Activated CD4-positive, alpha-beta T cell treated with anti-CD3 and anti-CD28 coated beads, Interleukin-2, amount 50 U/mL, for 1 hour (primary cell): ENCODE measurements at regions not wholly inside any gene's neighbourhood (a gene's known extent, or its start where the extent isn't known, plus 50 kb on each side); places are given as distances from the start of the nearest gene placed in this dataset.
"Not testable (repeated sequence)": the region's sequence is repeated elsewhere in the genome, so short reads cannot be mapped to it uniquely, and the experiment has no call there.

Source experiments
- DNase-seq: peaks from one replicate; pipeline ENCODE4 v3.0.0-alpha.2; 2020

DNA sequence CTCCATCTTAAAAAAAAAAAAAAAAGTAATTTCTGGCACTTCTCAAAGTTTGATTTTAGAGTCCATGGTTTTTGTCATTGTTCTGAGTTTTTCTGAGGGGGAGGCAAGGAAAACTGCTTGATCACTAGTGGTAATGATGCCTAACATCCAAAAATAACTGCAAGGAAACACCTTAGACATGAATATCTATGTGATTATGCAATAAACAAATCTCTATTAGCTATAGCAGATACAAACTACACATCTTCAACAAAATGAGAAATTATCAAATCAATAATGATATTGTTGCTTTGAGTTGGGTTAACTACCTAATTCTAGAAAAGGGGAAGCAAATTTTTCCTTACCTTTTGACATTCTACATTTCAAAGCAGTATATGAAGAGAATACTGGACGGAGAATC is 230.9 kb upstream of the JARID2 start:
- DNase-seq: no peak

DNA sequence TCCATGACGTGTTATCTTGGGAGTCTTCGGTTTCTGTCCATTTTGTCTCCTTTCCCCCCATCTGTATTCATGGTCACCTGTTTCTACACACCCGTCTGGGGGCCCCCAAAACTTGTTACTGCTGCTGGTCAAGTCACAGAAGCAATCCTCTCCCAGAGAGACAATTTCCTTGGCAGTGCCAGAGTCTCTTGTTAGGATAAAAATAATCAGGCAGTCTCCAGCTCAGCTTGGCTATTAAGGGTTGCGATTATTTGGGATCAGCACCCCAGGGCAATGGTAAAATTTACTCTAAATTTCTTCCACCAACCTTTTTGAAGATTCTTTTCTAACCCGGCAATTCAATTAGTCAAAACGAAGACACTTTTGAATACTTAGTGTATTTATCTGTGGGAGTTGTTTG is 229.1 kb upstream of the JARID2 start:
- DNase-seq: no peak

DNA sequence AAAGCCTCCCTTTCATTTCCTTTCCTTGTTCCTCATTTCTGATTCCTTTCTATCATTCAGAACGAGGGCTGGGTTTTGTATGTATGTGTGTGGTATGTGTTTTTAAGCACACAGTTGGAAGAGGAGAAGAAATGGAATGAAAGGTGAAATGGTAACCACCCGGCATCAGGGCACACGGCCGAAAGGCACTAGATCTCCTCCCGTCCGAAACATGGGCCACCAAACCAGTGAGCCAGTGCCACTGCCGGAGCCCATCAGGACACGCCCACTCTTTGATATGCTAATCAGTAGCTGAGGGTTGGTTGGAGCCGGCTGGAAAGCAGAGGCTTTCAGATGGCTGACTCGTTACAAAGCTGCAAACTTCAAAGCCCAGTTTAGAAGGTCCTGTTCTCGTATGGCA is 228.6 kb upstream of the JARID2 start:
- no peak for DNase-seq

DNA sequence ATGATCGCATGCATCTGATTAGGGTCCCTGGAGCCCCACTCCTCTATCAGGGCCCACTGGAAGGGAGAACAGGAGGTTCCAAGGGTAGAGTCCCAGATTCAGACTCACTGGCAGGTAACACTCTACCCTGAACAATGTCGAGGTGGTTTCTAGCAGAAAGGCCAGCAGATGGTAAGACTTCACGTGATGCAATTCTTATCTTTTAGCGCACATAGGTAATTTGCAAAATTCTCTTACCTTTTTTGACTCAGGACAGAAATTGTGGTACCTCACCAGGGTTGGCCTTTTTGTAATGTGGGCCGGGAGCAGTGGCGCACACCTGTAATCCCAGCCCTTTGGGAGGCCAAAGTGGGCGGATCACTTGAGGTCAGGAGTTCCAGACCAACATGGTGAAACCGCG is 228.1 kb upstream of the JARID2 start:
- DNase-seq: no peak

DNA sequence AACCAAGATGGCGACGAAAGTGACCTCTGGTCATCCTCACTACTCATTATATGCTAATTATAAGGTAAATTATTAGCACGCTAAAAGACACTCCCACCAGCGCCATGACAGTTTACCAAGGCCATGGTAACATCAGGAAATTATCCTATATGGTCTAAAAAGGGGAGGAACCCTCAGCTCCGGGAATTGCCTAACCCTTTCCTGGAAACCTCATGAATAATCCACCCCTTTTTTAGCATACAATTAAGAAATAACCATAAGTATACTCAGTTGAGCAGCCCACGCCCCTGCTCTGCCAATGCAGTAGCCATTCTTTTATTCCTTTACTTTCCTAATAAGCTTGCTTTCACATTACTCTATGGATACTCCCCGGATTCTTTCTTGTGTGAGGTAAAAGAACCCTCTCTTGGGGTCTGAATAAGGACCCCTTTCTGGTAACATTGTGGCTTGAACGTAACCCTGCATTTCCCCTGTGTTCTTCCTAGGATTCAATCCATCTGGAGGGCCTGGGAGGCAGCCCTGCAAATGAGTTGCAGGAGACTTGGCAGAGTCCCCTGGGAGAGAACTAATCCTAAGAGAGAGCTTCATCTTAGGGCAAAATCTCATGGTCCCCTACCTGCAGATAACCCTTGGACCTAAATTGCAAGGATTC is 225.6 kb upstream of the JARID2 start:
- no peak for DNase-seq

DNA sequence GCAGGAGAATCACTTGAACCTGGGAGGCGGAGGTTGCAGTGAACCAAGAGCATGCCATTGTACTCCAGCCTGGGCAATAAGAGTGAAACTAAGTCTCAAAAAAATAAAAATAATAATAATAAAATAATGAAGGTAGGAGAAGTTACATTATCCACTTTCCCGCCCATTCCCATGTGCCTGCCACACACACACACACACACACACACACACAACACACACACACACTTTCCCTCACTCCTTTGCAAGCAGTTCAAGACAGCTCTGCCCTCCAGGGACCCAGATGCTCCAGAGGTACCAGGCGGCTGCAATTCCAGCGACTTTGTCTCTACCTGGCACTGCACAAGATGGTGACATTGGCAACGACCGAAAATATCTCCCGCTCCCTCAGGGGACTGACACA is 224.8 kb upstream of the JARID2 start:
- no peak for DNase-seq

DNA sequence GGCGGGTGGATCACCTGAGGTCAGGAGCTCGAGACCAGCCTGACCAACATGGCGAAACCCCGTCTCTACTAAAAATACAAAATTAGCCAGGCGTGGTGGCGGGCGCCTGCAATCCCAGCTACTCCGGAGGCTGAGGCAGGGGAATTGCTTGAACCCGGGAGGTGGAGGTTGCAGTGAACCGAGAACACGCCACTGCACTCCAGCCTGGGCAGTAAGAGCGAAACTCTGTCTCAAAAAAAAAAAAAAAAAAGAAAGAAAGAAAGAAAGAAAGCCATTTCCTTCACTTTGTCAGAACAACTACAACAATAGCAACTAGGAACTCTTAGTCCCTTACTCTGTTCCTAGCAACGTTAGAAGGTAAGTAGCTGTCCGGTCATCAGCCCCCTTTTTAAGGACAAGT is 222.9 kb upstream of the JARID2 start:
- not testable (repeated sequence) for DNase-seq

DNA sequence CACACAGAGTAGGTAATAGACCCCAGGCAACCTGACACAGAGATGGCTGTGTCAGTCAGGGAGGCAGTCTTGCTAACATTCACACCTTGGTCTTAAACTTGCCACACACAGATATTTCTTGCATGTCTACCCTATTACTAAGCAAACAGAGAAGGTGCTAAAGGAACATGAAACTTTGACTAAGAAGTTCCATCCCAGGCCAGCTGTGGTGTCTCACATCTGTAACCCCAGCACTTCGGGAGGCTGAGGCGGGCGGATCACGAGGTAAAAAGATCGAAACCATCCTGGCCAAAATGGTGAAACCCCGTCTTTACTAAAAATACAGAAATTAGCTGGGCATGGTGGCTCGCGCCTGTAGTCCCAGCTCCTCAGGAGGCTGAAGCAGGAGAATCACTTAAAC is 222.4 kb upstream of the JARID2 start:
- DNase-seq: no peak

DNA sequence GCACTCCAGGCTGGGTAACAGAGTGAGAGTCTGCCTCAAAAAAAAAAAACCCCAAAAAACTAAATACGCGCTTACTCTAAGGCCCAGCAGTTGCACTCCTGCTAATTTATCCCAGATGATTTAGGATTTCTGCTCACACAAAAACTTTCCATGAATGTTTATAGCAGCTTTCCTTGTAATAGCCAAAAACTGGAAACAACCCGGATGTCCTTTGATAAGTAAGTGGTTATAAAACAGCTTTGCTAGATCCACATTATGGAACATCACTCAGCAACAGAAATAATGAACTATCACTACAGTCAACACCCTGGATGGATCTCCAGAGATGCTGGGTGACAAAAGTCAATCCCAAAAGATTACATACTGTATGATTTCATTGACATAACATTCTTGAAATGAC is 220.4 kb upstream of the JARID2 start:
- DNase-seq: no peak

DNA sequence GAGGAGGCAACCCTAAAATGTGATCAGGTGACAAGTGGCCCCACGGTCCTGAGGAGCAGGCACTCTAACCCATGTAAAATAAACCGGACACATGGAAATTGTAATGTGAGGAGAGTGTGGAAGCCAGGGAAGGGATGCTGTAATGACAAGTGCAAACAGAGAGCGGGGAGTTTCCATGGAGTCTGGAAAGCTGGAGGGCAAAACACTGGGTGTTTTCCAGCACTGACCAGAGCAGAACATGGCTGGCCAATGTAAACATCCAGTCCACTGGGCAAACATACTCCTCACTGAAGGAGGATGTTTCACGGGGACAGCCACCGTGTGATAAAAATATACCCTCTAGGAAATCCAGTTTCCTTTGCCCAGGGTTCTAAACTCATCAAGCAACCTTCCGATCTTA is 219.0 kb upstream of the JARID2 start:
- no peak for DNase-seq

DNA sequence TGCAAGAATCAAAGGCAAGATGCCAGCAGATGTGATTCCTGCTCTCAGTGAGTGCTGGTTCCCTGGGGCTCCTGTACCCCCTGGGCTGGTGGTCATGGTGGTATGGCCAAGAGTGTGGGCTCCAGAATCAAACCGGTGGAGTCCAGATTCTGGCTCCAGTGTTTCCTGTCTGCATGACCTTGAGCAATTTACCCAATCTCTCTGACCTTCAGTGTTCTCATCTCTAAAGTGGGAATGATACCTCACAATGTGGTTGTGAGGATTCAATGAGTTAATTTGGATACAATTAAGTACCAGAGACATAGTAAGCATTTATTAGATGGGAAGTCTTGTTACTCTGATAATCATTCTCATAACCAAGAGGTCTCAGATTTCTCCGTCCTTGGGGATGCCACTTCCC is 218.4 kb upstream of the JARID2 start:
- no peak for DNase-seq

DNA sequence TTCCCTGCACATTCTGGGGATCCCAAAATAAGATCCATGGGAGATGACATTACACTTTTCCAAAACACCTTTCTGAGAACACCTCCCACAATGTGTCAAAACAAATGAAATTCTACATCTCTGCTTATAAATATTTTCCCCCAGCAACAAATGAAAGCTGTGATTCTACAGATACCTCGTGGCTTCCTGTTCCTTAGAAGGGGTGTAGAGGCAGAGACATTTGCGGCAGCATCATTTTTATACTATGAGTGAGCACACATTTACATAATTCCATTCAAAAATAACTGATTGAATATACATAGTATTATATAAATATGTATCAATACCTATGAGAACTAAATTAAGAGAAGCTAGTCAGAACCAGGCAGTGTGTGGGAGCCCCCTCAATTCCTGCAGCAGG is 213.9 kb upstream of the JARID2 start:
- DNase-seq: no peak

DNA sequence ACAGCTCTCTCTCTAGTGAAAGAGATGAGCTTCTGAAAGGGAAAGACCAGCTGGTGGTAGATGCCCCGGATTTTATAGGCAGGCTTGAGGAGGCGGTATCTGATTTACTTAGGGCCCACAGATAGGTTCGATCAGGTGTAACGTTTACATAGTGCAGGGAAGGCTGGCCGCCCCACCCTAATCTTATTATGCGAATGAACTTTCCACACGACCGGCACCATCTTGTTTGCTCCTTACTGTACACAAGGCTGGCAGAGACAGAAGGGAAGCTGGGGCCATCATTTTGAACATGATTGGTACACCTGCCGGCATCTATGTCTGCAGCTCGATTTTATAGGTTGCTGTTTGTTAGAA is 212.0 kb upstream of the JARID2 start:
- DNase-seq: no peak

DNA sequence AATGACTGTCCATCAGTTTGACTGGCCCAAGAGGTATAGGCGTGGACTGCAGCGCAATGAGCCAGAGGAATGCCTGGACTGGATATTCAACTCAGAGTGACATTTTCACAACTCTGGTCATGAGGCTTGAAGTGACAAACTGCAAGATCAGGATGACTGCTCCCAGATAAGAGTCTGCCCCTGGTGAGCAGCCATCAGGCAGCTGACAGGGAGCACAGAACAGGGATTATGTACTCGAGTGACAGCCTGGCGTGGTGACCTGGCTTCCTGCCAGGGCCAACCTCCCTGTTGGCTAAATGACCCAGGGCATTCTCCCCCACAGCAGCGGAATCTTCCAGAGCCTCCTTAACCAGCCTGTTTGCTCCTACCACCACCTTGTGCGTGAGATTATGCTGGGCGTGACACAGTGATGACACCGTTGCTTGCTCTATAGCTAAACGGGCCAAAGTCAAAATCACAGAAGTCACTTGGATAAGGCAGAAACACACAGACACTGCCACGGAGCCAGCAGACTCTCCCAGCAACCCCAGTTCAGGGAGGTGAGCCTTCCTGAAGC is 209.1 kb upstream of the JARID2 start:
- no peak for DNase-seq

DNA sequence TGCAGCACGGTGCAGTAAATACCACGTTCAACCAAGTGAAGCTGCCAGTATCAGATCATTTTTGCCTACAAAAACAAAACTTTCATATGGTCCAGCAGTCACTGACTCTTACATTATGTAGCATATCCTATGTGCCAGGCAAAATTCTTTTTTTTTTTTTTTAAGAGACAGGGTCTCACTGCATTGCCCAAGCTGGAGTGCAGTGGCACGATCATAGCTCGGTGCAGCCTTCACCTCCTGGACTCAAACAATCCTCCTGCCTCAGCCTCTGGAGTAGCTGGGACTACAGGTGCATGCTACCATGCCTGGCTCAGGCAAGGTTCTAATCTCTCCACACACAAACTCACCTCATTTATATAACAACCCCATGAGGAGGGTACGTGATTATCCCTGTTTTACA is 208.6 kb upstream of the JARID2 start:
- DNase-seq: no peak

DNA sequence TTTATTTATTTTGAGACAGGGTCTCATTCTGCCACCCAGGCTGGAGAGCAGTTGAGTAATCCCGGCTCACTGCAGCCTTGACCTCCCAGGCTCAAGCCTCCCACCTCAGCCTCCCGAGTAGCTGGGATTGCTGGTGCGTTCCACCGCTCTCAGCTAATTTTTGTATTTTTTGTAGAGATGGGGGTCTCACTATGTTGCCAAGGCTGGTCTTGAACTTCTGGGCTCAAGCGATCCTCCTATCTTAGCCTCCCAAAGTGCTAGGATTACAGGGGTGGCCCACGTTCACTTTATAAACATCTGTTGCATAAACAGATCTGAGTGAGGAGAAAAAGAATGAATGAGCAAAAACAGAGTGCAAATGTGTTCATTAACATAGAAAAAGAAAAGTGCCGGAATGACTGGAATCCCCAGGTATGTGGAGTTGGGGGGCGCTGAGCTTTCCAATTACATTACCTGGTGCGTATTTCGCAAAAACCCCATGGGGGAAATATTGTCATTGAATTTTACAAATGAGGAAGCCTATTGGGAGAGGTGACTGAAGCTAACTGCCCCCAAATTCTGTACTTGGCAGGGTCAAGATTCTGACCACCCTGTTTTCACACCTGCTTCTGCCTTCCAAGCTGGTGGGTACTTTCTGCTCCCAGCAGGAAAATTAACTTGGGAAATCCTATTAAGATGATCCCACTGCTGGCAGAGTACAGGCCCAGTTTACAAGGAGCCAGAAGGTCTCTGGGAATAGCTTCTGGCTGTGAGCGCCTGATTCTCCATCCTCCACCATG is 207.7 kb upstream of the JARID2 start:
- DNase-seq: no peak

DNA sequence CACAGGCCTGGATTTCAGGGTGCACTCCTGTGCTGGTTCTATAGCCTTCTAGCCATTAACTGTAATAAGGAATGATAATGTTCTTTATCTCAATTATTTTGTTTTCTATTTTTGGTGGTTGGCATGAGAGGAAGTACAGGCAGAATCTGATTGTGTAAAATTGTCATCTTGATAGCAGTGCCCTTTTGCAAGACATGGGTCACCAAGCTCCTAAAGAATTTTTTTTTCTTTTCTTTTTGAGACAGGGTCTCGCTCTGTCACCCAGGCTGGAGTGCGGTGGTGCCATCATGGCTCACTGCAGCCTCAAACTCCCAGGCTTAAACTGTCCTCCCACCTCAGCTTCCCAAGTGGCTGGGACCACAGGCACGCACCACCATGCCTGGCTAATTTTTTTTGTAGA is 206.7 kb upstream of the JARID2 start:
- no peak for DNase-seq

DNA sequence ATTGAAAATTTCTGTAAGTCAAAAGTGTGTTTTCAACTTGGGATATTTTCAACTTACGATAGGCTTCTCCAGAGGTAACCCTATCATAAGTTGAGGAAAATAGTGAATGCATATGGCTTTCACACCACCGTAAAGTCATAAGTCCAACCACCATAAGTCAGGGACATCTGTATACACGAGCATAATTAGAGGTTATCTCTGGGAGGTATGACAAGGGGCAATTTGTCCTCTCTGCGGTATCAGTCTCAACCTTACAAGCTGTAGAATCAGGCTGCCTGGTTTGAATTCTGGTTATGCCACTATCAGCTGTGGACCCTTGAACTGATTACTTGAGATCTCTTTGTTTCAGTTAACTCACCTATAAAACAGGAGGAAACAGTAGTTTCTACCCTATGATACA is 202.9 kb upstream of the JARID2 start:
- DNase-seq: no peak

DNA sequence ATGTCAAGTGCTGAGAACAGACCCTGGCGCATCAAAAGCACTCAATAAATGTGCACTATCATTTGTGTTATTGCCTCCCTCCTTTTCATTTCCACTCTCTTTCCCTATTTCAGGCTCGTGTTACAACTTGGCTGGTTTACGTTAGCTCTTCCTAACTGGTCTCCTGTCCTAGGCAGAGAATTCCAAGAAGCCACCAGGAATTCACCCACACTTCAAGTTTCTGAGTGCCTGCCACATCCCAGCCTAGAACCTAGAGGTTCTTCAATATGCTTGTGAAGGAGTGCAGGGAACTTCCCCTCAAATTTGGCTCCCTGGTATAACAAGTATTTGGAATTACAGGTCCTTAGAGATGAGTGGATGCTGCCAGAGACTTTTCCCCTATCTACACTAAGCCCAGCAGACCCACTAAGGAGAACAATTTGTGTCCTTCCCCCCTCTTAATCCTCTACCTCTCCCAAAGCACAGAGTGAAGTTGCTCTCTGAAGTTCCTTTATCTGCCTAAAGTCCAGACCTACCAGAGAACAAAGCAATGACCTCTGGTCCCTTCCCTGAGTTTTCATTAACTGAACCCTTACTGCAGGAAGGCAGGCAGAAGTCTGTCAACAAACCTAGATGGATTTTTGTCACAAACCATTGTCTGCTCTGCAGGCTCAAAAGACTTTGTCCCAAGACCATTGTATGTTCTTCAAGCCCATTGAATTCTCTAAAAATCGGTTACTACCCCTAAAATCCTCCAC is 201.6 kb upstream of the JARID2 start:
- DNase-seq: no peak

DNA sequence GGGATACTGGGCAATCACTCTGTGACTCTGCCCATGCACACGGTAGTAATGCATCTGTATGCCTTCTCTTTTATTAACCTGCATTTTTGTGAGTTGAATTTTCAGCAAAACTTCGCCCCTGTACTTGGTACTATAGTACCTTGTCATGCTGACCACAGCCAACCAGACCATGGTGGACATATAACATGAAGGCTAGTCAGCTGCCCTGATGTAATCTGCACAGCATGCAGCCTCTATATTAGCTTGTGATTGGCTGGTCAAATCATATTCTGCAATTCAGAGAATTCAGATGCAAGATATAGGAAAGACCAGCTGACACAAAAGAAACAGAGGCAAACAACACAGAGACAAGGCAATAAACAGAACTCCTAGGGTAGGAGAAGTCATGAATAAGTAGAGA is 200.9 kb upstream of the JARID2 start:
- DNase-seq: no peak

DNA sequence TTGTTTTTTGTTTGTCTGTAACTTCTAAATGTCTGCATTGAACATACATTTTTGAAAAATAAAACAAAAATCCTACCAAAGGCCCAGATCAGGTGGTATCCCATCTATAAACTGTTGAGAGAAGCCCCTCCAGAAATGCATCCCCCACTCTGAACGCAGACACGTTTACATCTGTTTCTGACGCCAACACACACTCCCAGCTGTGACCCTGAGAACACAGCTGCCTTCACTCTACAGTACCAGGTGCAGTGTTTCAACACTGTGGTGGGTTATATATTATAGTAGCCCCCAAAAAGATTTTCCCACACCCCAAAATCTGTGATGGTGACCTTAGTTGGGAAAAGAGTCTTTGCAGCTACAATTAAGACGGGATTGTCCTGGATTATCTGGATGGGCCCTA is 199.1 kb upstream of the JARID2 start:
- no peak for DNase-seq

DNA sequence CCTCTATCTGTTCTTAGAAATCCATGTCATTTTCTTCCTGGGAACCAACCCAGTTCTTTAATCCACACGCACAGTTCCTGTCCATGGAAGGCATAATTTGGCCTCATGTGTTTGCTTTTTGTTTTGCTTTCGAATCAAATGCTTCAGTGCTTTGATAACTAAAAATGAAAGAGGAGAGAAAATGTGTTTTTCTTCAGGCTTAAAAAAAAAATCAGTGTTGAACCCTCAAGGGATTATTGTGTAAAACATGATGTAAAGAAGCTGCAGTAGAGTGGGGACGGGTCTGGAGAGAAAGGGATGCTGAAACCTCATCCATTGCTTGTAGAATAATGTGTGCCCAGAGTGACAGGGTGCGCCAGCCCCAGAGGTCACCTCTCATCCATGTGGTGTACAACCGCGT is 197.5 kb upstream of the JARID2 start:
- no peak for DNase-seq

DNA sequence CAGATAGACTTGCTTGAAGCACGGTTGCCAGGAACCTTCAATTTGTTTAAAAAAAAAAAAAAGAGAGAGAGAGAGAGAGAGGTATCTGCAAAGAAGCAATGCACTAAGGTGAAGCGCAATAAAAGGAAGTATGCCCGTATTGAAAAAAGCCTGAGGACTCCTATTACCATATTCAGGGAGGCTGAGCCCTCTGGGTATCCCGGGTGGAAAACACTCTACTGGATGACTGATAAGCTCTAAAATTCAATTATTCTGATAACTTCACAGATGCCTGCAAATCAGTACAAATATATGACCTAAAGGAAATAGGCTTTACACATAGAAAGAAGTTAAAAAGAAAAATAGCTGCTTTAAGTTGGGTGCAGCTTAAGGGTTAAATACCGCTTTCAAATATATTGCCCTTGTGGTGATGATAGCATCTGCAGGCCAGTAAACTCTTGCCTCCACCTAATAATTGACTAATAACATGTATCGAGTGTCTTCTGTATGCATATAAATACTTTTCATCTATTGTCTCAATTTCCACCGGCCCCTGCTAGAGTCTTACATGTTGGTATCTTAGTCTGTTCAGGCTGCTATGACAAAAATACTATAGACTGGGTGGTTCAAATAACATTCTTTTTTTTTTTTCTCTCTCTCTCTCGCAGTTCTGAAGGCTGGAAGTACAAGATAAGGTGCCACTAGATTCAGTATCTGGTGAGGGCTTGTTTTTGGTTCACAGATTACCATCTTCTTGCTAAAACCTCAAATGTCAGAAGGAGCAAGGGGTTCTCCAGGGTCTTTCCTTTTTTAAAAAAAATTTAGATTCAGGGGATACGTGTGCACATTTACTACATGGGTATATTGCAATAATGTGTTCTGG is 187.4 kb upstream of the JARID2 start:
- no peak for DNase-seq
